H9 (cell line): ENCODE measurements at regions not wholly inside any gene's neighbourhood (a gene's known extent, or its start where the extent isn't known, plus 50 kb on each side); places are given as distances from the start of the nearest gene placed in this dataset.

Experiments used
- DNase-seq: peaks from one replicate; pipeline ENCODE4 v3.0.0-alpha.2; 2017
- H2AFZ ChIP-seq: one replicate; pipeline ENCODE4 v1.6.1; 2013; ENCODE audit warnings: mild to moderate bottlenecking, low read length, control low read depth, moderate library complexity
- H2AK5ac ChIP-seq: 2 replicates; pipeline ENCODE4 v1.6.1; 2013; ENCODE audit warnings: low read length, control low read depth, mixed read lengths; ENCODE audit not compliant: insufficient read length
- H2BK120ac ChIP-seq: one replicate; pipeline ENCODE4 v1.6.1; 2013; ENCODE audit warnings: low read depth, mild to moderate bottlenecking, low read length, control low read depth, inconsistent platforms; ENCODE audit not compliant: poor library complexity, severe bottlenecking
- H2BK12ac ChIP-seq: 2 replicates; pipeline ENCODE4 v1.6.1; 2013; ENCODE audit warnings: low read length, control low read depth, mixed read lengths, low read depth; ENCODE audit not compliant: insufficient read length
- H2BK15ac ChIP-seq: 2 replicates; pipeline ENCODE4 v1.6.1; 2013; ENCODE audit warnings: low read depth, low read length, control low read depth
- H2BK20ac ChIP-seq: one replicate; pipeline ENCODE4 v1.6.1; 2013; ENCODE audit warnings: low read depth, mild to moderate bottlenecking, low read length, control low read depth, inconsistent platforms; ENCODE audit not compliant: poor library complexity, severe bottlenecking
- H2BK5ac ChIP-seq: 2 replicates; pipeline ENCODE4 v1.6.1; 2013; ENCODE audit warnings: low read length, control low read depth, mixed read lengths; ENCODE audit not compliant: insufficient read length
- H3K14ac ChIP-seq: 2 replicates; pipeline ENCODE4 v1.6.1; 2013; ENCODE audit warnings: low read length, control low read depth; ENCODE audit not compliant: insufficient read depth
- H3K18ac ChIP-seq: 2 replicates; pipeline ENCODE4 v1.6.1; 2013; ENCODE audit warnings: low read depth, mild to moderate bottlenecking, mixed read lengths, low read length, control low read depth; ENCODE audit not compliant: insufficient read length
- H3K23ac ChIP-seq: 2 replicates; pipeline ENCODE4 v1.6.1; 2013; ENCODE audit warnings: low read length, control low read depth, mixed read lengths, low read depth; ENCODE audit not compliant: insufficient read length
- H3K23me2 ChIP-seq: 2 replicates; pipeline ENCODE4 v1.6.1; 2013; ENCODE audit warnings: low read depth, mild to moderate bottlenecking, mixed read lengths, low read length, control low read depth; ENCODE audit not compliant: insufficient read length, poor library complexity, severe bottlenecking
- H3K27ac ChIP-seq: 2 replicates; pipeline ENCODE4 v1.5.1; 2013; ENCODE audit warnings: low read length, control low read depth, mixed read lengths, low read depth; ENCODE audit not compliant: insufficient read length
- H3K27me3 ChIP-seq: 2 replicates; pipeline ENCODE4 v1.6.1; 2013; ENCODE audit warnings: low read length, control low read depth, inconsistent platforms; ENCODE audit not compliant: insufficient read depth
- H3K4ac ChIP-seq: 2 replicates; pipeline ENCODE4 v1.6.1; 2013; ENCODE audit warnings: low read depth, mild to moderate bottlenecking, control low read depth, inconsistent platforms, low read length, moderate library complexity
- H3K4me1 ChIP-seq: 2 replicates; pipeline ENCODE4 v1.6.1; 2013; ENCODE audit warnings: low read length, control low read depth, inconsistent platforms; ENCODE audit not compliant: insufficient read depth
- H3K4me2 ChIP-seq: 2 replicates; pipeline ENCODE4 v1.6.1; 2013; ENCODE audit warnings: low read length, control low read depth, mixed read lengths; ENCODE audit not compliant: insufficient read length, insufficient read depth
- H3K56ac ChIP-seq: 2 replicates; pipeline ENCODE4 v1.6.1; 2013; ENCODE audit warnings: low read depth, mild to moderate bottlenecking, mixed read lengths, low read length, control low read depth; ENCODE audit not compliant: insufficient read length
- H3K79me1 ChIP-seq: 2 replicates; pipeline ENCODE4 v1.6.1; 2013; ENCODE audit warnings: low read depth, mild to moderate bottlenecking, moderate library complexity, low read length, control low read depth, inconsistent platforms; ENCODE audit not compliant: insufficient read depth, poor library complexity, severe bottlenecking
- H3K79me2 ChIP-seq: 2 replicates; pipeline ENCODE4 v1.6.1; 2013; ENCODE audit warnings: low read length, control low read depth, inconsistent platforms; ENCODE audit not compliant: insufficient read depth
- H3K9ac ChIP-seq: 2 replicates; pipeline ENCODE4 v1.6.1; 2013; ENCODE audit warnings: low read length, control low read depth, mixed read lengths; ENCODE audit not compliant: insufficient read length; ENCODE audit errors: extremely low read depth
- H3K9me3 ChIP-seq: one replicate; pipeline ENCODE4 v1.6.1; 2013; ENCODE audit warnings: low read depth, low read length, inconsistent platforms; ENCODE audit not compliant: control insufficient read depth
- H3T11ph ChIP-seq: one replicate; pipeline ENCODE4 v1.6.1; 2013; ENCODE audit warnings: mild to moderate bottlenecking, low read length, control low read depth, inconsistent platforms
- H4K20me1 ChIP-seq: one replicate; pipeline ENCODE4 v1.6.1; 2013; ENCODE audit not compliant: control insufficient read depth, insufficient read length, insufficient read depth
- H4K5ac ChIP-seq: 2 replicates; pipeline ENCODE4 v1.6.1; 2013; ENCODE audit warnings: low read depth, mild to moderate bottlenecking, mixed read lengths, low read length, control low read depth; ENCODE audit not compliant: insufficient read length
- H4K8ac ChIP-seq: replicated peaks from 2 replicates; pipeline ENCODE4 v1.6.1; 2013; ENCODE audit warnings: low read length, control low read depth, mixed read lengths, low read depth; ENCODE audit not compliant: insufficient read length
- H4K91ac ChIP-seq: 2 replicates; pipeline ENCODE4 v1.6.1; 2013; ENCODE audit warnings: low read depth, mild to moderate bottlenecking, moderate library complexity, mixed read lengths, low read length, control low read depth; ENCODE audit not compliant: insufficient read length
- H3K27ac Mint-ChIP-seq, 3 experiments: 2 replicates in 2 of 3; 3 replicates in 1 of 3; pipeline ENCODE4 v1.8.0; 2020 to 2021; ENCODE audit warnings: mixed read lengths in 3 of 3, mild to moderate bottlenecking in 1 of 3, moderate library complexity in 1 of 3
- H3K27me3 Mint-ChIP-seq: 2 replicates; pipeline ENCODE4 v1.8.0; 2021; ENCODE audit warnings: low read depth, mild to moderate bottlenecking, moderate library complexity, mixed read lengths
- H3K36me3 Mint-ChIP-seq, 3 experiments: 2 replicates in 2 of 3; 3 replicates in 1 of 3; pipeline ENCODE4 v1.8.0; 2020 to 2021; ENCODE audit warnings: low read depth in 3 of 3, mixed read lengths in 3 of 3; ENCODE audit not compliant: insufficient read depth in 1 of 3
- H3K4me1 Mint-ChIP-seq, 2 experiments: 2 replicates each; pipeline ENCODE4 v1.8.0; 2020; ENCODE audit warnings: mixed read lengths in 2 of 2
- H3K4me3 Mint-ChIP-seq, 2 experiments: 2 replicates in 1 of 2; 3 replicates in 1 of 2; pipeline ENCODE4 v1.8.0; 2020 to 2021; ENCODE audit warnings: mild to moderate bottlenecking in 2 of 2, mixed read lengths in 2 of 2, moderate library complexity in 1 of 2
- H3K9me3 Mint-ChIP-seq, 2 experiments: 2 replicates in 1 of 2; 3 replicates in 1 of 2; pipeline ENCODE4 v1.8.0; 2020; ENCODE audit warnings: mild to moderate bottlenecking in 2 of 2, mixed read lengths in 2 of 2, moderate library complexity in 1 of 2
- WGBS: extraction: QIAGEN DNeasy Blood & Tissue Kit; methylation state at CpG from one replicate; pipeline ENCODE4 v1.1.7; 2013; ENCODE audit warnings: missing lambda C conversion rate, low lambda C conversion rate, mixed read lengths; ENCODE audit not compliant: insufficient read length; ENCODE audit errors: extremely low coverage; 5-methylcytosine and 5-hydroxymethylcytosine counted together
- TF ChIP-seq, protein P1 (sequence below): fragments of 200-600 bp; sonication (generic); conservative IDR thresholded peaks from 3 replicates; pipeline ENCODE4 v1.8.0; 2021; ENCODE audit warnings: antibody characterized with exemption, mild to moderate bottlenecking

DNA sequence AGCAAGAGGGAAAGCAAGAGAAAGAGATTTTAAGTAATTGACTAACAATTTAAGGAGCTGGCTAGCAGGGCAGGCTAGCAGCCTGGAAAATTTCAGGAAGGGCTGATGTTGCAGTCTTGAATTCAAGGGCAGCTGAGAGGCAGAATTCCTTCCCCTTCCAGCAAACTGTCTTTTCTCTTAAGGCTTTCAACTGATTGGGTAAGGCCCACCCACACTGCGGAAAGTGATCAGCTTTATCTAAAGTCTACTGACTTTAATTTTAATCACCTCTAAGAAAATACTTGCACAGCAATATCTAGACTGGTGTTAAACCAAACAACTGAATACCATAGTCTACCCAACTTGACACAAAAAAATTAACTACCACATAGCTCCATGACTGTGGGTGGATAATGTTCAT, 303.9 kb downstream of the FZD1 start:
- no CpG with 5 or more reads among the region's 1 CpG for WGBS
- Histone ChIP-seq H2BK120ac (no peak overlapping the region), H4K91ac (no peak overlapping the region)

More for the DNA sequence above, 303.9 kb downstream of the FZD1 start:
- TF ChIP-seq, protein P1, sequence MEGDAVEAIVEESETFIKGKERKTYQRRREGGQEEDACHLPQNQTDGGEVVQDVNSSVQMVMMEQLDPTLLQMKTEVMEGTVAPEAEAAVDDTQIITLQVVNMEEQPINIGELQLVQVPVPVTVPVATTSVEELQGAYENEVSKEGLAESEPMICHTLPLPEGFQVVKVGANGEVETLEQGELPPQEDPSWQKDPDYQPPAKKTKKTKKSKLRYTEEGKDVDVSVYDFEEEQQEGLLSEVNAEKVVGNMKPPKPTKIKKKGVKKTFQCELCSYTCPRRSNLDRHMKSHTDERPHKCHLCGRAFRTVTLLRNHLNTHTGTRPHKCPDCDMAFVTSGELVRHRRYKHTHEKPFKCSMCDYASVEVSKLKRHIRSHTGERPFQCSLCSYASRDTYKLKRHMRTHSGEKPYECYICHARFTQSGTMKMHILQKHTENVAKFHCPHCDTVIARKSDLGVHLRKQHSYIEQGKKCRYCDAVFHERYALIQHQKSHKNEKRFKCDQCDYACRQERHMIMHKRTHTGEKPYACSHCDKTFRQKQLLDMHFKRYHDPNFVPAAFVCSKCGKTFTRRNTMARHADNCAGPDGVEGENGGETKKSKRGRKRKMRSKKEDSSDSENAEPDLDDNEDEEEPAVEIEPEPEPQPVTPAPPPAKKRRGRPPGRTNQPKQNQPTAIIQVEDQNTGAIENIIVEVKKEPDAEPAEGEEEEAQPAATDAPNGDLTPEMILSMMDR: no peak
- H3K27ac ChIP-seq: no peak overlapping the region
- H3K14ac ChIP-seq: no peak overlapping the region
- Mint-ChIP-seq H3K27ac (no peak overlapping the region), H3K36me3 (no peaks in the 10 kb centered on the region; a peak in 1 of 7 replicates), H3K4me1 (peaks cover 26 to 29% of the 10 kb centered on the region in 2 experiments), H3K4me3 (no peak overlapping the region), H3K27me3 (no peaks in the 10 kb centered on the region), H3K9me3 (no peaks in the 10 kb centered on the region; a peak in 1 of 5 replicates)
- H3K4ac ChIP-seq: no peak overlapping the region
- H4K20me1 ChIP-seq: no peaks in the 10 kb centered on the region
- no peak overlapping the region for H4K5ac ChIP-seq
- H3K27me3 ChIP-seq: no peaks in the 10 kb centered on the region
- H3K4me2 ChIP-seq: no peak overlapping the region
- H2AFZ ChIP-seq: no peak overlapping the region
- H3K9me3 ChIP-seq: no peaks in the 10 kb centered on the region
- H3K23ac ChIP-seq: no peak overlapping the region
- no peak overlapping the region for H2AK5ac ChIP-seq
- H4K8ac ChIP-seq: no peak overlapping the region
- H2BK5ac ChIP-seq: no peak overlapping the region
- H2BK20ac ChIP-seq: no peak overlapping the region
- H3T11ph ChIP-seq: no peak overlapping the region
- no peak overlapping the region for H2BK12ac ChIP-seq
- no peak overlapping the region for H3K56ac ChIP-seq
- no peak overlapping the region for H3K18ac ChIP-seq
- no peak for DNase-seq
- no peaks in the 10 kb centered on the region for H3K23me2 ChIP-seq
- no peaks in the 10 kb centered on the region for H3K79me2 ChIP-seq
- H3K4me1 ChIP-seq: peaks cover 8% of the 10 kb centered on the region
- no peaks in the 10 kb centered on the region for H3K79me1 ChIP-seq
- H3K9ac ChIP-seq: no peak overlapping the region
- no peak overlapping the region for H2BK15ac ChIP-seq
